Testis (tissue), 2 donors: ENCODE measurements at regions not wholly inside any gene's neighbourhood (a gene's known extent, or its start where the extent isn't known, plus 50 kb on each side); places are given as distances from the start of the nearest gene placed in this dataset.

Experiments used
- DNase-seq: peaks from one replicate; pipeline ENCODE4 v3.0.0-alpha.2; 2019
- H3K27ac ChIP-seq, 2 donors: fragments of 200-600 bp; sonication (generic); one replicate each; pipeline ENCODE4 v1.5.1; 2019
- H3K27me3 ChIP-seq: fragments of 200-600 bp; sonication (generic); one replicate; pipeline ENCODE4 v1.5.1; 2019
- H3K36me3 ChIP-seq: fragments of 200-600 bp; sonication (generic); one replicate; pipeline ENCODE4 v1.5.1; 2017; ENCODE audit warnings: low read depth; ENCODE audit errors: missing control alignments
- H3K4me1 ChIP-seq: fragments of 200-600 bp; sonication (generic); one replicate; pipeline ENCODE4 v1.5.1; 2019
- H3K4me3 ChIP-seq, 2 donors: fragments of 200-600 bp; sonication (generic); one replicate each; pipeline ENCODE4 v1.5.1; 2017 to 2019
- H3K9me3 ChIP-seq: fragments of 200-600 bp; sonication (generic); one replicate; pipeline ENCODE4 v1.5.1; 2017
- POLR2A ChIP-seq: fragments of 450-650 bp; IDR thresholded peaks from one replicate; pipeline ENCODE4 v1.6.1; 2017; ENCODE audit warnings: antibody characterized with exemption, mild to moderate bottlenecking, moderate library complexity
- WGBS, 2 donors: methylation state at CpG; one replicate each; pipeline ENCODE4 v1.1.5; 2018; 5-methylcytosine and 5-hydroxymethylcytosine counted together
- intact Hi-C: fragments of 100-400 bp; cut with DNase I; formaldehyde crosslinking; loops from one replicate; pipeline ENCODE4 v1.15.1; 2023; ENCODE audit warnings: low total_unique reads
- TF ChIP-seq, protein P1 (sequence below), 3 experiments: fragments of 450-650 bp in 2 of 3; fragments of 200-600 bp in 1 of 3; sonication (generic) in 1 of 3; IDR thresholded peaks; one replicate each; pipeline ENCODE4 v1.5.1; 2016 to 2019; ENCODE audit warnings: antibody characterized with exemption in 3 of 3, mild to moderate bottlenecking in 2 of 3, moderate library complexity in 1 of 3

DNA sequence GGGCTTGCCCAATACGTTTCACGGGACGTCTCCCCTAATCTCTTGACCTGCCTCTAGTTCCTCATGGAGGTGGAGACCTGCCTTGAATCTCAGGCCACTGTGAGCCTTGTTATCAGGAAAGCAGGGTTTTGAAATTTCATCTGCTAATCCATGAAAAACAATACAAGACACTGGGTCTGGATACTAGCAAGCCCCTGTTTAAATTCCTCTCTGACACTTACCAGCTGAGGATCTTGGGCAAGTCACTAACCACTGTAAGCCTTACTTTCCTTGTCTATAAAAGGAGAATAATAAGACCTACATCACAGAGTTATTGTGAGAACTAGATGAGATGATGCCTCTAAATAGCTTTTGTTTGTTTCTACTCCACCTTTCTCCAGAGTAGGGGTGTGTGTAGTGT is 303.6 kb downstream of the FGFR2 start:
- intact Hi-C loops = no loop called here
- 69 to 76% methylated on average over 3 of the region's 3 CpGs for WGBS, 2 donors
- H3K9me3 ChIP-seq = no peaks in the 10 kb centered on the region
- H3K36me3 ChIP-seq = no peaks in the 10 kb centered on the region
- no peak overlapping the region for H3K27ac ChIP-seq
- DNase-seq = no peak
- no peaks in the 10 kb centered on the region for H3K27me3 ChIP-seq
- H3K4me3 ChIP-seq = no peak overlapping the region
- no peaks in the 10 kb centered on the region for H3K4me1 ChIP-seq
- TF ChIP-seq, protein P1, sequence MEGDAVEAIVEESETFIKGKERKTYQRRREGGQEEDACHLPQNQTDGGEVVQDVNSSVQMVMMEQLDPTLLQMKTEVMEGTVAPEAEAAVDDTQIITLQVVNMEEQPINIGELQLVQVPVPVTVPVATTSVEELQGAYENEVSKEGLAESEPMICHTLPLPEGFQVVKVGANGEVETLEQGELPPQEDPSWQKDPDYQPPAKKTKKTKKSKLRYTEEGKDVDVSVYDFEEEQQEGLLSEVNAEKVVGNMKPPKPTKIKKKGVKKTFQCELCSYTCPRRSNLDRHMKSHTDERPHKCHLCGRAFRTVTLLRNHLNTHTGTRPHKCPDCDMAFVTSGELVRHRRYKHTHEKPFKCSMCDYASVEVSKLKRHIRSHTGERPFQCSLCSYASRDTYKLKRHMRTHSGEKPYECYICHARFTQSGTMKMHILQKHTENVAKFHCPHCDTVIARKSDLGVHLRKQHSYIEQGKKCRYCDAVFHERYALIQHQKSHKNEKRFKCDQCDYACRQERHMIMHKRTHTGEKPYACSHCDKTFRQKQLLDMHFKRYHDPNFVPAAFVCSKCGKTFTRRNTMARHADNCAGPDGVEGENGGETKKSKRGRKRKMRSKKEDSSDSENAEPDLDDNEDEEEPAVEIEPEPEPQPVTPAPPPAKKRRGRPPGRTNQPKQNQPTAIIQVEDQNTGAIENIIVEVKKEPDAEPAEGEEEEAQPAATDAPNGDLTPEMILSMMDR (IDR thresholded peaks at IDR 0.05) = no peak
- no peak for TF ChIP-seq POLR2A

GRCh38 chr10:121296378-121296777 is 301.9 kb downstream of the FGFR2 start:
- Histone ChIP-seq H3K4me3 (no peak overlapping the region), H3K27me3 (no peaks in the 10 kb centered on the region), H3K4me1 (no peaks in the 10 kb centered on the region), H3K27ac (no peak overlapping the region), H3K36me3 (no peaks in the 10 kb centered on the region), H3K9me3 (no peaks in the 10 kb centered on the region)
- WGBS, 2 donors = 77 to 81% methylated on average over 2 of the region's 2 CpGs
- DNase-seq = no peak
- TF ChIP-seq, protein P1 (IDR thresholded peaks at IDR 0.05) = no peak
- TF ChIP-seq POLR2A = no peak
- intact Hi-C loops = no loop called here

GRCh38 chr10:121296881-121297585 is 301.2 kb downstream of the FGFR2 start:
- H3K4me3 ChIP-seq = no peak overlapping the region

GRCh38 chr10:121300723-121301122 is 297.5 kb downstream of the FGFR2 start:
- whole genome bisulfite sequencing, 2 donors = 88 to 91% methylated on average over 6 of the region's 6 CpGs
- H3K36me3 ChIP-seq = no peaks in the 10 kb centered on the region
- DNase-seq = no peak

More at GRCh38 chr10:121296881-121297585, 301.2 kb downstream of the FGFR2 start:
- Histone ChIP-seq H3K4me1 (no peaks in the 10 kb centered on the region), H3K27me3 (no peaks in the 10 kb centered on the region), H3K27ac (no peak overlapping the region), H3K9me3 (no peaks in the 10 kb centered on the region), H3K36me3 (no peaks in the 10 kb centered on the region)
- WGBS, 2 donors = 85 to 95% methylated on average over 2 of the region's 2 CpGs
- TF ChIP-seq, protein P1 (IDR thresholded peaks at IDR 0.05) = no peak
- TF ChIP-seq POLR2A = no peak
- intact Hi-C loops = no loop called here
- no peak for DNase-seq

More at GRCh38 chr10:121300723-121301122, 297.5 kb downstream of the FGFR2 start:
- intact Hi-C loops = no loop called here
- H3K27ac ChIP-seq = no peak overlapping the region
- H3K4me3 ChIP-seq = no peak overlapping the region
- H3K27me3 ChIP-seq = no peaks in the 10 kb centered on the region
- no peaks in the 10 kb centered on the region for H3K9me3 ChIP-seq
- H3K4me1 ChIP-seq = no peaks in the 10 kb centered on the region
- TF ChIP-seq, protein P1 (IDR thresholded peaks at IDR 0.05) = no peak
- TF ChIP-seq POLR2A = no peak
